ENCODE measurements at regions not wholly inside any gene's neighbourhood (a gene's known extent, or its start where the extent isn't known, plus 50 kb on each side); places are given as distances from the start of the nearest gene placed in this dataset.

DNA sequence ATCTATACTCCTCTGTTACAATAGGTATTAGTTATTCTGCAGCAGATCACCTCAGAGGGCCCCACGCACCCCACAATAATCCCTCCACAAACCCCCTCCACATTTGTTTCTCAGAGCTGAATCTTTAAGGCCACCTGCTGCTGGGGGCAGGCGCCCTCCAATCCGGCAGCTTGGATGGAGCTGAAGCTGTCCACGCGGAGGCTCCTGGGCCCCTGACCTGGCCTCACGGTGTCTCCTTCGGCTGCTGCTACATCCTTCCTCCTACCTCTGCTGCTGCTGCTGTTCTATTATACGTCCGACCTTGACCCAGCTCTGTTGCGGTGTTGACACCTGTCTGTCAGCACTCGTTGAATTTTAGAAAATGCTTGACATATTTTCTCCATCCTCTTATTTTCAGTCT, 430.2 kb upstream of the ZFP42 start:
- H3K18ac ChIP-seq (ENCODE audit: extremely low read depth, low read length), result no peak overlapping the region
- H3K27ac ChIP-seq (ENCODE audit: low read depth, low read length), result no peak overlapping the region
- H3K4me3 ChIP-seq (ENCODE audit: extremely low read depth in 1 of 4, insufficient read depth in 2 of 4, low read depth in 3 of 4, low read length in 4 of 4), result no peak overlapping the region
- H3K79me2 ChIP-seq (ENCODE audit: control insufficient read depth in 1 of 2, insufficient read depth in 2 of 2, low read length in 2 of 2), result no peaks in the 10 kb centered on the region
- no peak overlapping the region for H3K23ac ChIP-seq (ENCODE audit: insufficient read length)
- H3K23me2 ChIP-seq (ENCODE audit: low read depth, low read length), result no peaks in the 10 kb centered on the region
- no peaks in the 10 kb centered on the region for H3K36me3 ChIP-seq (ENCODE audit: control insufficient read depth in 2 of 4, insufficient read depth in 4 of 4, low read length in 3 of 4)
- no peaks in the 10 kb centered on the region for H3K27me3 ChIP-seq (replicated peaks in 1 of 4; ENCODE audit: control insufficient read depth in 3 of 4, extremely low read depth in 1 of 4, insufficient read depth in 3 of 4, low read length in 3 of 4)
- H3K4ac ChIP-seq (replicated peaks; ENCODE audit: insufficient read length, low read depth, low read length), result no peak overlapping the region
- POLR2A ChIA-PET (ENCODE audit: partially characterized antibody), result no interaction called here
- H3K56ac ChIP-seq (replicated peaks; ENCODE audit: insufficient read length, low read depth, low read length), result no peak overlapping the region
- H2BK15ac ChIP-seq (ENCODE audit: low read length), result no peak overlapping the region
- H3K79me1 ChIP-seq (ENCODE audit: low read depth, low read length), result no peaks in the 10 kb centered on the region
- H2BK12ac ChIP-seq (ENCODE audit: low read depth, low read length), result no peak overlapping the region
- H2BK5ac ChIP-seq (ENCODE audit: low read depth, low read length), result no peak overlapping the region
- FAIRE-seq (no peak), DNase-seq (ENCODE audit: low read depth in 1 of 2, low spot score in 2 of 2) (no peak)
- peaks cover 0 to 2% (median 0%) of the 10 kb centered on the region in 4 experiments; a peak in 1 of 7 replicates for H3K4me1 ChIP-seq (replicated peaks in 1 of 4; ENCODE audit: control insufficient read depth in 3 of 4, insufficient read depth in 4 of 4, low read length in 3 of 4)
- H4K91ac ChIP-seq (replicated peaks; ENCODE audit: insufficient read length, low read length), result no peak overlapping the region
- no peaks in the 10 kb centered on the region for H4K20me1 ChIP-seq (replicated peaks in 1 of 2; ENCODE audit: control insufficient read depth in 1 of 2, insufficient read depth in 2 of 2, low read length in 2 of 2)
- H2BK120ac ChIP-seq (replicated peaks; ENCODE audit: low read depth, low read length), result no peak overlapping the region
- no peak overlapping the region for H2BK20ac ChIP-seq (ENCODE audit: low read length)
- WGBS, 2 experiments (ENCODE audit: extremely low coverage in 1 of 2, insufficient coverage in 1 of 2, insufficient read length in 1 of 2, insufficient replicate concordance in 2 of 2, low coverage in 1 of 2, low lambda C conversion rate in 2 of 2, missing lambda C conversion rate in 1 of 2), result 92% methylated on average over 11 of the region's 11 CpGs; no CpG with 5 or more reads in 1 of the 2 experiments
- H4K5ac ChIP-seq (ENCODE audit: insufficient read length, low read depth, low read length), result no peak overlapping the region
- no peak overlapping the region for H2AK5ac ChIP-seq (ENCODE audit: low read depth, low read length)
- CTCF ChIA-PET (ENCODE audit: partially characterized antibody), result no interaction called here
- no peak overlapping the region for H2AFZ ChIP-seq (ENCODE audit: low read length)
- no peak overlapping the region for H4K8ac ChIP-seq (ENCODE audit: extremely low read depth, insufficient read depth, low read length)
- no peak overlapping the region for H3K9ac ChIP-seq (replicated peaks in 1 of 4; ENCODE audit: extremely low read depth in 1 of 4, low read depth in 3 of 4, low read length in 3 of 4)
- H3K4me2 ChIP-seq (ENCODE audit: insufficient read depth in 1 of 2, low read depth in 2 of 2, low read length in 2 of 2), result peak overlapping the region in 1 of 2 experiments; percentile 14; a peak in 1 of 4 replicates
- no peaks in the 10 kb centered on the region for H3K9me3 ChIP-seq (ENCODE audit: insufficient read depth in 2 of 2, low read depth in 1 of 2, low read length in 1 of 2)
- no peak overlapping the region for H3K14ac ChIP-seq (ENCODE audit: insufficient read length)
- TF ChIP-seq SIN3A (conservative IDR thresholded peaks at IDR 0.05 in 1 of 2, IDR thresholded peaks at IDR 0.05 in 1 of 2; ENCODE audit: low read depth in 1 of 2, low read length in 2 of 2) (no peak), MAFK (IDR thresholded peaks at IDR 0.05; ENCODE audit: low read depth, low read length) (no peak), CBX5 (IDR thresholded peaks at IDR 0.05; ENCODE audit: low read depth, low read length) (no peak), KDM1A (IDR thresholded peaks at IDR 0.05; ENCODE audit: borderline replicate concordance, low read length) (no peak), POLR2AphosphoS5 (IDR thresholded peaks at IDR 0.05; ENCODE audit: low read depth, low read length) (no peak), SRF (IDR thresholded peaks at IDR 0.05; ENCODE audit: low read depth, low read length) (no peak), EGR1 (IDR thresholded peaks at IDR 0.05; ENCODE audit: borderline replicate concordance, low read depth, low read length) (no peak), SAP30 (IDR thresholded peaks at IDR 0.05; ENCODE audit: insufficient read depth, insufficient replicate concordance, low read length) (no peak), CHD1 (IDR thresholded peaks at IDR 0.05; ENCODE audit: low read depth, low read length) (no peak), CHD2 (IDR thresholded peaks at IDR 0.05; ENCODE audit: low read length) (no peak), RXRA (IDR thresholded peaks at IDR 0.05; ENCODE audit: insufficient read depth, low read depth, low read length) (no peak)
- TF ChIP-seq, protein P1, sequence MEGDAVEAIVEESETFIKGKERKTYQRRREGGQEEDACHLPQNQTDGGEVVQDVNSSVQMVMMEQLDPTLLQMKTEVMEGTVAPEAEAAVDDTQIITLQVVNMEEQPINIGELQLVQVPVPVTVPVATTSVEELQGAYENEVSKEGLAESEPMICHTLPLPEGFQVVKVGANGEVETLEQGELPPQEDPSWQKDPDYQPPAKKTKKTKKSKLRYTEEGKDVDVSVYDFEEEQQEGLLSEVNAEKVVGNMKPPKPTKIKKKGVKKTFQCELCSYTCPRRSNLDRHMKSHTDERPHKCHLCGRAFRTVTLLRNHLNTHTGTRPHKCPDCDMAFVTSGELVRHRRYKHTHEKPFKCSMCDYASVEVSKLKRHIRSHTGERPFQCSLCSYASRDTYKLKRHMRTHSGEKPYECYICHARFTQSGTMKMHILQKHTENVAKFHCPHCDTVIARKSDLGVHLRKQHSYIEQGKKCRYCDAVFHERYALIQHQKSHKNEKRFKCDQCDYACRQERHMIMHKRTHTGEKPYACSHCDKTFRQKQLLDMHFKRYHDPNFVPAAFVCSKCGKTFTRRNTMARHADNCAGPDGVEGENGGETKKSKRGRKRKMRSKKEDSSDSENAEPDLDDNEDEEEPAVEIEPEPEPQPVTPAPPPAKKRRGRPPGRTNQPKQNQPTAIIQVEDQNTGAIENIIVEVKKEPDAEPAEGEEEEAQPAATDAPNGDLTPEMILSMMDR (IDR thresholded peaks at IDR 0.05; ENCODE audit: control extremely low read depth in 1 of 3, insufficient read depth in 1 of 3, low read depth in 1 of 3, low read length in 3 of 3), result no peak

Data from H1 (cell line).